ENCODE measurements at regions not wholly inside any gene's neighbourhood (a gene's known extent, or its start where the extent isn't known, plus 50 kb on each side); places are given as distances from the start of the nearest gene placed in this dataset.
"Not testable (repeated sequence)": the region's sequence is repeated elsewhere in the genome, so short reads cannot be mapped to it uniquely, and the experiment has no call there.

DNA sequence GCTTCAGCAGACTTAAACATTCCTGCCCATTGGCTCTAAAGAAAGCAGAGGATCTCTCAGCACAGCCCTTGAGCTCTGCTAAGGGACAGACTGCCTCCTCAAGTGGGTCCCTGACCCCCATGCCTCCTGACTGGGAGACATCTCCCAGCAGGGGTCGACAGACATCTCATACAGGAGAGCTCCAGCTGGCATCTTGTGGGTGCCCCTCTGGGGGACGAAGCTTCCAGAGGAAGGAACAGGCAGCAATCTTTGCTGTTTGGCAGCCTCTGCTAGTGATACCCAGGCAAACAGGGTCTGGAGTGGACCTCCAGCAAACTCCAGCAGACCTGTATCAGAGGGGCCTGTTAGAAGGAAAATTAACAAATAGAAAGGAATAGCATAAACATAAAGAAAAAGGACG, 485.1 kb downstream of the ATP23 start:
- DNase-seq: not testable (repeated sequence)

- DNase-seq: no peak
Measured at GRCh38 chr12:58433959-58434358, 486.3 kb downstream of the LRIG3 start.

DNA sequence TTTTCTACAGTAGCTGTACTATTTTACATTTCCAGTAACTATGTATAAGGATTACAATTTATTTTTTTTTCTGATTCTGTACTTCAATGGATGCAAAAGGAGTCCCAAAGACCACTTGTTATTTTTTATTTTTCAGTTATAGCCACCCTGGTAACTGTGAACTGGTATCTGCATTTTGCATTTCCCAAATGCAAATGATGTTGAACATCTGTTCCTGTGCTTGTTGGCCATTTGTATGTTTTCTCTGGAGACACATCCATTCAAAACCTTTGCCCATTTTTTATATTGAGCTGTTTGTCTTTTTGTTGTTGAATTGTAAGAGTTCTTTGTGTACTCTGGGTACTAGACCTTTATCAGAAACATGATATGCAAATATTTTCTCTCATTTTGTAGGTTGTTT, 485.6 kb downstream of the LRIG3 start:
- no peak for DNase-seq

DNA sequence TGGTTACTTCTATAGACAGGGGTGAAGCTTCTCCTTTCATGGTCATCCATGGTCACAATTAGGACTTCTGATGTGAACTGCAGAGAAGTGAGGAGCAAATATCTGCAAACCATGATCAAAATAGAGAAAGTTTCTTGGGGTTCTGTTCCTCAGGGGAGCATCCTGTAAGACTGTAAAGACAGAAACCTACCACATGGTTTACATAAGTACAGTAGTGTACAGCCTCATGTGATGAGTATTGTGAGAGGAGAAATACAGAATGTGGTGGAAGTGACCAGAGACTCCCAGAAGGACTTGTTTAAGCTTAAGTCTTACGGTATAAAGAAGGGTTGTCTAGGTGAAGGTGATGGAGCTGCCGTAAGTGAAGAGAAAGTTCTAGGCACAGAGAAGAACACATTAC, 484.7 kb downstream of the LRIG3 start:
- no peak for DNase-seq

- DNase-seq: no peak
Measured at GRCh38 chr12:58441483-58441882, 478.8 kb downstream of the LRIG3 start.

- no peak for DNase-seq
Measured at GRCh38 chr12:58443273-58443980, 476.9 kb downstream of the LRIG3 start.

DNA sequence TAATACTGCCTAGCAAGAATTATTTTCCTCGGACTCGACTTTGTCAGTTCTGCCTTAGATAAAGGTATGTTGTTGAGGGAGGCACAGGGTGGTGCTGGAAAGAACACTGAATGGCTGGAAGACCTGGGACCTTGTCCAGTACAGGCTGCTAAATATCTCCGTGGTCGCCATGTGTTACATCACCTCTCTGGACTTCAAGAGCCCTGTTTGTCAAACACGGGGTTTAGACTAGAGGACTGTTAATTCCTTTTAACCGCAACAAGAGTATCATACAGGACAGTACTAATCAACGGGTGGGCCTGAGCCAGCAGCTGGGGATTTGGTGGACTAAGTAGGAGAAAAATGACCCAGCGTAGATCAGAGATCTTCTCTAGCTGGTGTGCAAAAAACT, 476.3 kb downstream of the LRIG3 start:
- DNase-seq: no peak

- DNase-seq: no peak
Measured at GRCh38 chr12:58450868-58451482, 469.3 kb downstream of the LRIG3 start.

DNA sequence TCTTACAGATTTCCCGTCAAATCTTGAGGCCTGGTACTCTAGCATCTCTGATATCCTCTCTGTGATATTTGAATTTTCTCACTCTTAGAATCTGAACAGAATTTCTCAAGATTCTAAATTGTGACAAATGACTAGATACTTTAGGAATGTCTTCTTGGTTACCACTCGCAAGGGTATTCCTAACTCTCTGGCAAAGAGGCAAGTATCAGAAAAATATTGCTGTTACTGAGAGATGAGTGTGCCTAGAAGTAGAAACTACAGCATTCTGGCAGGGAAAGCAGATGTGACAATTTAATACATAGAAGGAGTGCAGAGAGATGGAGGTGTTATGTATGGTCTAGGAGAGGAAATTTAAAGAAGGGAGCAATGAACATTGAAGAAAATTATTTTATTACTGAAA, 467.8 kb downstream of the LRIG3 start:
- no peak for DNase-seq

GRCh38 chr12:58453306-58453705, 467.0 kb downstream of the LRIG3 start:
- DNase-seq: no peak

- DNase-seq: no peak
Measured at GRCh38 chr12:58455136-58455535, 465.2 kb downstream of the LRIG3 start.

- no peak for DNase-seq
Measured at GRCh38 chr12:58458102-58458501, 462.2 kb downstream of the LRIG3 start.

- no peak for DNase-seq
Measured at GRCh38 chr12:58459191-58459590, 461.1 kb downstream of the LRIG3 start.

GRCh38 chr12:58463051-58463450, 457.3 kb downstream of the LRIG3 start:
- no peak for DNase-seq

DNA sequence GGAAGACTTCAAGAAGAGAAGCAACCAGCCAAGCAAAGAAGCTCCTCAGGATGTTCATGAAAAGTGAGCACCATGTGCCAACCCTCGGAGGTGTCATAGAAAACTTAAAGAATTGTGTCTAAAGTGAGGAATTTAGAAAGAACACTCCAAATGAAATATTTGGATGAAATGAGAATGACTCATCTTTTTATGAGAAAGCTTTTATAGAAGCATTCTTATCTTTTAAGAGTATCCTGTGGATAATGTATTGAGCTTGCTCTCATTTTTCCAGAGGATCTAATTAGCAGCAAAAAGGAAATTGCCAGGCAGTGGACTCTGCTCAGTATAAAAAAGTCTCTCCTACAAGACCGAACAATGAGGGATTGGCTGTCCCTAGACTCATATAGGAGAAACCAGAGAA, 454.9 kb downstream of the LRIG3 start:
- no peak for DNase-seq

DNA sequence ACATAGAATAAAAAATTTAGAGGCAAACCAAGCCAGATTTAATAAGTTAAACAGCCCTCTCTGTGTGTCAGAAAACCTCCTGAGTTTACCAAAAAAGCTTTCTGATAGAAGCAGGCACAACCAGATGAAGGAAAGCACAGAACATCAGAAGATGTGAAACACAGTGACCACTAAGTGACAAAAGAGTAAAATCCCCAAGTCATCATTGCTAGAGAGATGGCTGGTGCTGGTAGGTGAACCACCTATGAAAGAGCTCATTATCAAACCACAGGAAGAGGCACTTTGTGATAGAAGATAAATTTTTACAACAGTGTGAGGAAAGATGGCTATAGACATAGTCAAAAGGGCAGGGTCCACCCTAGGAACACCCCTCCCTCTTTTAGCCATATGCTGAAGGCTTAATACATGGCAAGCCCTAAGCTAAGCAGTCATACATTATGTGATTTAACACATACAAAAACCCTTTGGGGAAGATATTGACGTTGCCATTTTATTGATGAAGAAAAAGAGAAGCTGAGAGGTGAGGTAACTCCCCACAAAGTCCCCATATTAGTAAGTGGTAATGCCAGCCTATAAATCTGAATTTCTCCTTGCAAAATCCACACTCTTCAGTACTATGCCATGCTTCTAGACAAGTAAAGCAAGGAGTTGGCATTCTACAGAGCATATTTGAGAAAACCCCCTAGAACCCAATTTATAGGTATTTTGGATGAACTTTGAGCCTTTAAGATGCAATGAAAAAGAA, 449.9 kb downstream of the LRIG3 start:
- DNase-seq: no peak

DNA sequence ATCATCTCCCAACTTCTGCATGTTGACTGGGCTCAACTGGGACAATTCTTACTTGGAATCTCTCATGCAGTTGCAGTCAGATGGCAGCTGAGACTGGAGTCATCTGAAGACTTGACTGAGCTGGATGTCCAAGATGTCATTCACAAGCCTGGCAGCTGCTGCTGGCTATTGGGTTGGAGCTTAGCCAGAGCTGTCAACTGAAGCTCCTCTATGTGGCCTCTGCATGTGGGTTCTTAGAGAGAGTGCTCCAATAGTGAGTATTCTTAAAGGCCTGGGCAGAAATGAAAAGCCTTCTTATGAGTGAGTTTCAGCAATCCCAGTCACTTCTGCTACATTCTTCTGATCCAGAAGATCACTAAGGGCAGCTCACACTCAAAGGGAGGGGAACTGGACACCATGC, 440.9 kb downstream of the LRIG3 start:
- DNase-seq: no peak

- no peak for DNase-seq
Measured at GRCh38 chr12:58481811-58482210, 438.5 kb downstream of the LRIG3 start.

- DNase-seq: no peak
Measured at GRCh38 chr12:58487255-58487654, 433.0 kb downstream of the LRIG3 start.

DNA sequence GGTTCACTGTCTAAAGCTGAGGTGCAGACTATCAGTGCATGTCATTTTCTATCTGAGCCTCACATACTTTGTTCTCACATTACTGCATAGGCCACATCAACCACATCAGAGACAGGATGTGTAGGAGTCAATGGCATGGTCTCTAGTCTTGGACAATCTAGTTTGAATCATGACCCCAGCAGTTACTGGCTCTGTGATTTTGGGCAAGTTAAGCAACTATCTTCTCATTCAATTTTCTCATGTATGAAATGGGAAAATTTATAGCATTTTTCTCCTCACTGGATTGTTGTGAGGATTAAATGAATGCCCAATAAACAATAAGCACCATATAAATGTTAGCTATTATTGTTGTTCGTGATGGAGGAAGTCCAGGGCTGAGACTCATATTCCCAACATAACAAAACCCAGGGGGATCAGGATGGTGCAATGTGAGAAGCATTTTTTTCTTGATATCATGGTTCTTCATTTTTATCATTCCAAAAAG, 432.6 kb downstream of the LRIG3 start:
- DNase-seq: no peak

DNA sequence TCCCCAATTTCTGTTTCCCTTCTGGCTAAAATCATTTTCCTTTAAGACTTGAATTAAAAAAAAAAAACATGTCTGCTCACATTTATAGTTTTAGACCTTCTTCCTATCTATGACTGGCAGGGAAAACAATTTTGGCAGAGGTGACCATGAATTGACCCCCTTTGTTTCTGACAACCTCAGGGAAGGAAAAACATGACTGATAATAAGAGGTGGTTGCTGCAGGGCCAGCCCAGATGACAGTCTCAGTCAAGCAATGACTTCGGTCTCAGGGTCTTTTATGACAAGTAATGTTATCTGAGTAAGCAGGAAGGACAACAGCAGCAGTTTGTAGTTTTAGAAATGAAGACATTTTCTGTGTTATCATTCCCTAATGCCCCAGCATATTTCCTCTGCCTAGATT, 430.9 kb downstream of the LRIG3 start:
- DNase-seq: no peak

DNA sequence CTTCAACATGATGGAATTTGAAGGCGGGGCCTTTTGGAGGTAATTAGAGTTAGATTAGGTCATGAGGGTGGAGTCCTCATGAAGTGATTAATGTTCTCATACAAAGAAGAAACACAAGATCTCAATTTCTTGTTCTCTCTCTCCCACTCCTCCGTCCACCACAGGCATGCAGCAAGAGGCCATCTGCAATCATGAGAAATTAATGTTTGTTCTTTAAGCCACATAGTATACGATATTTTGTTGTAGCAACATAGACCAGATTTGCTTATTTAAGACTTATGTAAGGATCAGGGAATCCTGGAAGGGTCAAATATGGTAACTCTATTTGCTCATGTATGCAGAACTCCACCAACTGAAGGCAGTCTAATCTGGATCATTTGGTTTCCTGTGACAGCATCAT, 429.0 kb downstream of the LRIG3 start:
- no peak for DNase-seq

GRCh38 chr12:58496411-58497190, 423.7 kb downstream of the LRIG3 start:
- DNase-seq: no peak

Measured in GDM1 (cell line).